Thoracic aorta (tissue), 2 donors: ENCODE measurements at regions not wholly inside any gene's neighbourhood (a gene's known extent, or its start where the extent isn't known, plus 50 kb on each side); places are given as distances from the start of the nearest gene placed in this dataset.
A peak's percentile ranks its signal among the peaks of the same experiment; 100 is the strongest.
"Not testable (repeated sequence)": the region's sequence is repeated elsewhere in the genome, so short reads cannot be mapped to it uniquely, and the experiment has no call there.

ENCODE experiments used
- ATAC-seq: fragments of 150-250 bp; one replicate; pipeline ENCODE4 v1.8.0; 2017; ENCODE audit warnings: low read depth; ENCODE audit not compliant: insufficient number of reproducible peaks, low FRiP score
- DNase-seq: peaks from one replicate; pipeline ENCODE4 v3.0.0-alpha.2; 2020; ENCODE audit warnings: low spot score
- H3K27ac ChIP-seq, 2 donors: fragments of 200-600 bp; sonication (generic); 1 replicate in 1 of 2; 2 replicates in 1 of 2; pipeline ENCODE4 v1.5.1; 2016; ENCODE audit warnings: mild to moderate bottlenecking in 2 of 2, moderate library complexity in 2 of 2
- H3K27me3 ChIP-seq: fragments of 200-600 bp; sonication (generic); replicated peaks from 2 replicates; pipeline ENCODE4 v1.6.0; 2016; ENCODE audit warnings: mild to moderate bottlenecking; ENCODE audit not compliant: insufficient read depth
- H3K36me3 ChIP-seq: fragments of 200-600 bp; sonication (generic); one replicate; pipeline ENCODE4 v1.5.1; 2016
- H3K4me1 ChIP-seq, 2 donors: fragments of 200-600 bp; sonication (generic); 1 replicate in 1 of 2; 2 replicates in 1 of 2; pipeline versions ENCODE4 v1.5.1 to v1.6.0; 2016; ENCODE audit warnings: low read depth in 2 of 2, mild to moderate bottlenecking in 1 of 2; ENCODE audit not compliant: control insufficient read depth in 1 of 2
- H3K4me3 ChIP-seq: fragments of 200-600 bp; sonication (generic); 2 replicates; pipeline ENCODE4 v1.5.1; 2016; ENCODE audit warnings: mild to moderate bottlenecking
- H3K9me3 ChIP-seq: fragments of 200-600 bp; sonication (generic); 2 replicates; pipeline ENCODE4 v1.5.1; 2016

DNA sequence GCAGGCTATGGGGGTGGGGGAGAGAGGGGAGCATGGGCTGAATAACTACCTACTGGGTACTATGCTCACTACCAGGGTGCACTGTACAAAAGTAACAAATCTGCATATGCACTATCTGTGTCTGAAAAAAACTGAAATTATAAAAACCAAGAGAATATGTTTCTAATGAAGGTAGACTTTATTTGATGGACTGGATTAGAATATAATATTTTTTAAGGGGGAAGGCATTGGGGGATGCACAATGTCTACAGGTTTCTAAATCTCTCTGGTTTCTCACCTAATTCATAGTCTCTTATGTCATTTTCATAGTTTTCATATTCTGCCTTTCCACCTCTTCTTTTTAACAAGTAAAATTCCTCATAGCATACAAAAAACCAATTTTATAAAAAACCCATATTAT, 200.8 kb upstream of the C1QTNF3 start:
- DNase-seq, H3K36me3 ChIP-seq: not testable (repeated sequence)

DNA sequence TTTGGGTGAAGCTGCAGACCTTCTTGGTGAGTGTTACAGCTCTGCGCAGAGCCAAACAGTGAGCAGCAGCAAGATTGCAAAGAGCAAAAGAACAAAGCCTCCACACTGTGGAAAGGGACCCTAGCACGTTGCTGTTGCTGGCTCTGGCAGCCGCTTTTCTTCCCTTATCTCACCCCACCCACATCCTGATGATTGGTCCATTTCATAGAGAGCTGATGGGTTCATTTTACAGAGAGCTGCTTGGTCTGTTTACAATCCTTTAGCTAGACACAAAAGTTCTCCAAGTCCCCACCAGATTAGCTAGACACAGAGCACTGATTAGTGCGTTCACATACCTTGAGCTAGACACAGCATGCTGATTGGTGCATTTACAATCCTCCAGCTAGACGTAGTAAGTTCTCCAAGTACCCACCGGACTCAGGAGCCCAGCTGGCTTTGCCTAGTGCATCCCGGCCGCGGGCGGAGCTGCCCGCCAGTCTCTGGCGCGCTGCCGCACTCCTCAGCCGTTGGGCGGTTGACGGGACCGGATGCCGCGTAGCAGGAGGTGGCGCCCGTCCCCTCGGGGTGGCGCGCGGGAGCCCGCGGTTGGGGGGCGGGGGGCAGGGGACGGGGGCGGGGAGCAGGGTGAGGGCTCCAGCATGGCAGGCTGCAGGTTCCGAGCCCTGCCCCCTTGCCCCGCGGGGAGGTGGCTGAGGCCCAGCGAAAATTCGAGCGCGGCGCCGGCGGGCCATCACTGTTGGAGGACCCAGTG, 201.4 kb upstream of the C1QTNF3 start:
- ATAC-seq, H3K36me3 ChIP-seq, H3K9me3 ChIP-seq, H3K4me1 ChIP-seq, H3K27me3 ChIP-seq: not testable (repeated sequence)
- peak overlapping the region; percentile 71 for H3K4me3 ChIP-seq
- H3K27ac ChIP-seq = peak overlapping the region; percentile 66 to 71
- DNase-seq = peak; percentile 7

More for the DNA sequence above, 200.8 kb upstream of the C1QTNF3 start:
- Histone ChIP-seq H3K4me3 (peak overlapping the region; percentile 71), H3K27ac (peak overlapping the region in 1 of 2 donors; percentile 66)
- H3K27me3 ChIP-seq, H3K4me1 ChIP-seq, H3K9me3 ChIP-seq, ATAC-seq: not testable (repeated sequence)

DNA sequence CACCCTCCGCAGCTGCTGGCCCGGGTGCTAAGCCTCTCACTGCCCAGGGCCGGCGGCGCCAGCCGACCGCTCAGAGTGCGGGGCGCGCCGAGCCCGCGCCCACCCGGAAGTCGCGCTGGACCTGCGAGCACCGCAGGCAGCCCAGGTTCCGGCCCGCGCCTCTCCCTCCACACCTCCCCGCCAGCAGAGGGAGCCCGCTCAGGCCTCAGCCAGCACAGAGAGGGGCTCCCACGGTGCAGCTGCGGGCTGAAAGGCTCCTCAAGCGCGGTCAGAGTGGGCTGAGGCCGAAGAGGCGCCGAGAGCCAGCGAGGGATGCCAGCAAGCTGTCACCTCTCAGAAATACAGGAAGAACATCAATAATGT, 202.0 kb upstream of the C1QTNF3 start:
- peak overlapping the region in 1 of 2 donors; percentile 53 for H3K27ac ChIP-seq
- peak; percentile 50 for ATAC-seq
- H3K36me3 ChIP-seq = not testable (repeated sequence)

DNA sequence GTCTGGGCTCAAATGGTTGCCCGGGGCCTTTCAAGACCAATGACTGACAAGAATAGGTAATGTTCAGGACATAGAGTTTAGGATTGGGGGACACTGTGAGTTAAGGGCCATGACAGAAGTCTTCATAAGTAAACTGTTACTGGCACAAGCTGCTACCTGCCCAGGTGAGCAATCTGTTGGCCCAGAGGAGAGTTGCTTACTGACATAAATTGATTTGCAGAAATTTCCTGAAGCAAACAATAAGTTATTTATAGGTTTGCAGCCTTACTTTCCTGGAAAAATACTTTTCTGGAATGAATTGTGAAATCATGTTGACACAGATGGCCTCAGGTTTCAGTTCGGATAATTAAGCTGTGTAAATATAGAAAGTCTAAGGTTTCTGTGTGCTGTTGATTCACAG, 202.8 kb upstream of the C1QTNF3 start:
- not testable (repeated sequence) for H3K4me1 ChIP-seq, DNase-seq, H3K9me3 ChIP-seq, ATAC-seq, H3K36me3 ChIP-seq, H3K27me3 ChIP-seq
- Histone ChIP-seq H3K4me3 (peak overlapping the region; percentile 57), H3K27ac (peak overlapping the region; percentile 45 to 59)

More for the DNA sequence above, 202.0 kb upstream of the C1QTNF3 start:
- not testable (repeated sequence) for H3K4me1 ChIP-seq, H3K9me3 ChIP-seq, DNase-seq, H3K27me3 ChIP-seq
- H3K4me3 ChIP-seq = peak overlapping the region; percentile 71

DNA sequence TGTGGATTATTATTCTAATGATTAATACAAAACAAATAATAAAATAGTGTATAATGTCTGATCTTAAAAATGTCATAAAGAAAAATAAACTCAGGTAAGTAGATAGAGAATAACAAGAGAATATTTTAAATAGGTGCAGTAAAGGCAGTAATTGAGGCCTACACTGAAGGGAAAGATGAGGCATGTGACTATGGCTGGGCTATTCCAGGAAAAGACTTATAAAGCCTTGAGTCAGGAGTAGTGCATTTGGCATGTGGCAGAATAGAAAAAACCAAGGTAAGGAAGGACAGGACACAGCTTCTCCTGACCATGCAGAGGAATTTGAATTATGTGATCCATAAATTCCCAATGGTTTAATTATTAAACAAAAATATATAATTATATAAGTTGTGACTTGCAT, 215.6 kb upstream of the C1QTNF3 start:
- not testable (repeated sequence) for ATAC-seq, H3K4me1 ChIP-seq, H3K27ac ChIP-seq, DNase-seq, H3K9me3 ChIP-seq, H3K4me3 ChIP-seq, H3K36me3 ChIP-seq, H3K27me3 ChIP-seq

DNA sequence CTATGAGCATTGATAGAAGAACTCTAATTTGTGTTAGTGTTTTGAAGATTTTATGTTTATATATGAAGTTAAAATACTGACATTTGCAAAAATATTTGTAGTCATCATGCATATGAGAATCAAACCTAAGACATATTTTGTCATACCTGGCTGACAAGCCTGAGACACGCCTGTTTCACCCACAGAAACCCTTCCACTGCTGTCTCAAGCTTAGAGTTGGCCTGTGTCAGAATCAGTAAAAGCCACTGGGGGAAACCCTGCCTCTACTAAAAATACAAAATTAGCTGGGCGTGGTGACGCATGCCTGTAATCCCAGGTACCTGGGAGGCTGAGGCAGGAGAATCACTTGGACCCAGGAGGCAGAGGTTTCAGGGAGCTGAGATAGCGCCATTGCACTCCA, 218.0 kb upstream of the C1QTNF3 start:
- not testable (repeated sequence) for ATAC-seq, DNase-seq, H3K27ac ChIP-seq, H3K36me3 ChIP-seq, H3K4me3 ChIP-seq, H3K9me3 ChIP-seq, H3K27me3 ChIP-seq, H3K4me1 ChIP-seq

DNA sequence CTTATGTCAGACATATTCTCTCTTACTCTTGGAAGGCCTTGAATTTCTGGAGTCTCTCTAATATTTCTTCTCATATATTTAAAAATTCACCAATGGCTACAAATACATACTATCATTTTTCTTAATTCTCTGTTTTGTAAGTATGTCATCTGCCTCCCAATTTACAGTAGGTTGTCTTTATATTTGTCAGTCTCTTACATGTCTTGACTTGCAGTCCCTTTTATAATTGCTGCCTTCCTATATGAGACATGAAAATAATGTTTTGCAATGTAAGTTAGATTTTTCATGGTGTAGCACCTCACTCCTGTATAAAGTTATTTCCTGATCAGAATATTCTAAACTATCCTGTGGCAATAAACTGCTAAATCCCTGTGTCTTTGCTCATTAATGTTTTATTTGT, 223.1 kb upstream of the C1QTNF3 start:
- H3K36me3 ChIP-seq, H3K4me1 ChIP-seq, H3K27me3 ChIP-seq, H3K9me3 ChIP-seq, H3K27ac ChIP-seq, DNase-seq, H3K4me3 ChIP-seq, ATAC-seq: not testable (repeated sequence)

DNA sequence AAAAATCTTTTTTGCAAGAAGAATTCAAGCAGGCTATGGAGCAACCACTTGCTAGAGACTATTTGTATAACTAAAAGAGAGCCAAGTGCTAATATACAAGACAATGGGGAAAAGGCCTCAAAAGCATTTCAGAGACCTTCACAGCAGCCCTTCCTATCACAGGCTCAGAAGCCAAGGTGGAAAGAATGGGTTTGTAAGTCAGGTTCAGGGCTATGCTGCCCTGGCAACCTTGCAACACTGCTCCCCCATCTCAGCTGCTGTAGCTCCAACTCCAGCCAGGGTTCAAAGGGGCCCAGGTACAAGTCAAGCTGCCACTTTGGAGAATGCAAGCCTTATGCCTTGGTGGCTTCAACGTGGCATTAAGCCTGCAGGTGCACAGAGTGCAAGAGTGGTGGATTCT, 253.7 kb upstream of the C1QTNF3 start:
- H3K4me1 ChIP-seq, DNase-seq, H3K4me3 ChIP-seq, H3K36me3 ChIP-seq, ATAC-seq, H3K27me3 ChIP-seq, H3K9me3 ChIP-seq, H3K27ac ChIP-seq: not testable (repeated sequence)

DNA sequence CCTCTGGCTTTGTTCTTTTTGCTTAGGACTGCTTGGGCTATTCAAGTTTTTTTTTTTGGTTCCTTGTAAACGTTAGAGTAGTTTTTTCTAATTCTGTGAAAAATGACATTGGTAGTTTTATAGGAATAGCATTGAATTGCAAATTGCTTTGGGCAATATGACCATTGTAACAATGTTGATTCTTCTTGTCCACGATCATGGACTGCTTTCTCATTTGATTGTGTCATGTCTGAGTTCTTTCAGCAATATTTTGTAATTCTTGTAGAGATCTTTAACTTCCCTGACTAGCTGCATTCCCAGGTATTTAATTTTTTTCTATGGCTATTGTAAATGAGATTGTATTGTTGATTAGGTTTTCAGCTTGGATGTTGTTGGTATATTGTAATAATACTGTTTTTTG, 286.2 kb upstream of the C1QTNF3 start:
- not testable (repeated sequence) for ATAC-seq, H3K4me3 ChIP-seq

DNA sequence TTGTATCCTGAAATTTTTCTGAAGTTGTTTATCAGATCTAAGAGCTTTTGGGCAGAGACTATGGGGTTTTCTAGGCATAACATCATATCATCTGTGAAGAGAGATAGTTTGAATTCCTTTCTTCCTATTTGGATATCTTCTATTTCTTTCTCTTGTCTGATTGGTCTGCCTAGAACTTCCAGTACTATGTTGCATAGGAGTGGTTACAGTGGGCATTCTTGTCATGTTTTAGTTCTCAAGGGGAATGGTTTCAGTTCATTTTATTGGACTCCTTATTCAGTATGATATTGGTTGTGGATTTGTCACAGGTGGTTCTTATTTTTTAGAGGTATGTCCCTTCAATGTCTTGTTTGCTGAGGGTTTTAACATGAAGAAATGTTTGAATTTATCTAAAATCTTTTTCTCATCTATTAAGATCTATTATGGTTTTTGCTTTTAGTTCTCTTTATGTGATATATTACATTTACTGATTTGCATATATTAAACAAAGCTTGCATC, 286.6 kb upstream of the C1QTNF3 start:
- H3K4me1 ChIP-seq, H3K9me3 ChIP-seq, H3K27me3 ChIP-seq, H3K4me3 ChIP-seq, DNase-seq, ATAC-seq, H3K27ac ChIP-seq, H3K36me3 ChIP-seq: not testable (repeated sequence)

More for the DNA sequence above, 286.2 kb upstream of the C1QTNF3 start:
- H3K27me3 ChIP-seq, DNase-seq, H3K27ac ChIP-seq, H3K9me3 ChIP-seq, H3K4me1 ChIP-seq, H3K36me3 ChIP-seq: not testable (repeated sequence)

DNA sequence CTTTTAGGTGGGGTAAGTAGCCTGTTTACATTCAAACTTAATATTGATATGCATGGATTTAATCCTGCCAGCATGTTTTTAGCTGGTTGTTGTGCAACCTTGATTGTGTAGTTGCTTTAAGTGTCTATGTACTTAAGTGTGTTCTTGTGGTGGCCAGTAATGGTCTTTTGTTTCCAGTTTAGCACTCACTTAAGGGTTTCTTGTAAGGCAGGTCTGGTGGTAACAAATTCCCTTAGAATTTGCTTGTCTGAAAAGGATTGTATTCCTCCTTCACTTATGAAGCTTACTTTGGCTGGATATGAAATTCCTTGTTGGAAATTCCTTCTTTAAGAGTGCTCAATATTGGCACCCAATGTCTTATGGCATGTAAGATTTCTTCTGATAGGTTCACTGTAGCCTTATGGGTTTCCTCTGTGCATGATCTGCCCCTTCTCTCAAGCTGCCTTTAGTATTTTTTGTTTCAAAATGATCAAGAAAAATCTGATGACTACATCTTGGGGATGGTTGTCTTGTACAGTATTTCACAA, 289.0 kb upstream of the C1QTNF3 start:
- not testable (repeated sequence) for H3K36me3 ChIP-seq, H3K27ac ChIP-seq, ATAC-seq, H3K4me1 ChIP-seq, DNase-seq, H3K9me3 ChIP-seq, H3K4me3 ChIP-seq, H3K27me3 ChIP-seq

DNA sequence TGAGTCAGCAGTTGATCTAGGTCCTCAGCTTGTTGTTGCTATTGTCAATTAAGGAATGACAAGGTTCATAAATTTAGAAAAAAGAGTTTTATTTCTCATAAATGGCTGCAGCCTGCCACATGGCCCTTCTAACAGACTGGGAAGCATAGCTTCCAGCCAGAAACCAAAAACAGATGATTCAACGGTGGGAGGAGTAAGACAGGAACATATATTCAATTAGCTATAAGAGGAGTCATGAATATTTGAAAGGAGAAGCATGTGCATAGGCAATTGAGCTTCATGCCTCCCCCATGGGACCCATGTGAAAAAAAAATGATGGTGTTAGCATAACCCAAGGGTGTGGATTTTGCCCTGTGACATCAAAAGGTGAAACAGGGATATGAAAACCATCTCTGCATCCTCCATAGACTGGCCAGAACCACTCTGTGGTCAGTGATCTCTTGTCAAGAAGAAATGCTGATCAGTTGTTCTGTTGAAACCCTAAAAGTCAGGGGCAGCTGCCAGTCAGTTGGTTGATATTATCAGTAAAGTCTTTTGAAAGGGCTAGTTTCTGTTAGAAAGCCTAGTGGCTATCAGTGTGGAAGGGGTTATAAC, 296.5 kb upstream of the C1QTNF3 start:
- H3K9me3 ChIP-seq, H3K27me3 ChIP-seq, ATAC-seq, H3K36me3 ChIP-seq, H3K4me1 ChIP-seq, H3K4me3 ChIP-seq, H3K27ac ChIP-seq, DNase-seq: not testable (repeated sequence)
